Colonic mucosa (tissue), 4 donors: ENCODE measurements at regions not wholly inside any gene's neighbourhood (a gene's known extent, or its start where the extent isn't known, plus 50 kb on each side); places are given as distances from the start of the nearest gene placed in this dataset.

Experiments
- DNase-seq: peaks from one replicate; pipeline ENCODE4 v3.0.0-alpha.2; 2020
- H3K27ac ChIP-seq: fragments of 200-600 bp; one replicate; pipeline ENCODE4 v1.8.0; 2021
- H3K27me3 ChIP-seq: fragments of 200-600 bp; one replicate; pipeline ENCODE4 v1.8.0; 2021
- H3K36me3 ChIP-seq: fragments of 200-600 bp; one replicate; pipeline ENCODE4 v1.8.0; 2021
- H3K4me1 ChIP-seq: fragments of 200-600 bp; one replicate; pipeline ENCODE4 v1.8.0; 2021; ENCODE audit warnings: mild to moderate bottlenecking
- H3K4me3 ChIP-seq: fragments of 200-600 bp; one replicate; pipeline ENCODE4 v1.8.0; 2021
- H3K9ac ChIP-seq, 2 donors: one replicate each; pipeline ENCODE4 v1.7.0; 2013; ENCODE audit warnings: control low read depth in 2 of 2, low read depth in 2 of 2, low read length in 2 of 2
- H3K9me3 ChIP-seq: fragments of 200-600 bp; one replicate; pipeline ENCODE4 v1.8.0; 2021
- CTCF ChIP-seq: fragments of 200-600 bp; IDR thresholded peaks from one replicate; pipeline ENCODE4 v1.8.0; 2022; ENCODE audit warnings: antibody characterized with exemption, mild to moderate bottlenecking
- intact Hi-C: fragments of 100-400 bp; cut with DNase I; formaldehyde crosslinking; loops from one replicate; pipeline ENCODE4 v1.14.1; 2022
- donor health status: healthy.
- donor health status: DM: no; HTN: no; CAD: no.
- donor health status: DM: no; HTN: no; CAD: no.

GRCh38 chr9:76557674-76558225 is 98.8 kb downstream of the GCNT1 start:
- intact Hi-C loops = no loop called here

GRCh38 chr9:76558465-76558864 is 99.5 kb downstream of the GCNT1 start:
- H3K4me3 ChIP-seq = no peak overlapping the region
- intact Hi-C loops = no loop called here
- no peak for DNase-seq
- H3K9ac ChIP-seq = no peak overlapping the region
- TF ChIP-seq CTCF = no peak
- H3K27me3 ChIP-seq = no peaks in the 10 kb centered on the region
- no peak overlapping the region for H3K27ac ChIP-seq
- H3K4me1 ChIP-seq = no peaks in the 10 kb centered on the region
- H3K36me3 ChIP-seq = no peaks in the 10 kb centered on the region
- no peaks in the 10 kb centered on the region for H3K9me3 ChIP-seq

More at GRCh38 chr9:76557674-76558225, 98.8 kb downstream of the GCNT1 start:
- Histone ChIP-seq H3K27ac (no peak overlapping the region), H3K4me3 (no peak overlapping the region), H3K9ac (no peak overlapping the region), H3K27me3 (no peaks in the 10 kb centered on the region), H3K36me3 (no peaks in the 10 kb centered on the region), H3K4me1 (no peaks in the 10 kb centered on the region), H3K9me3 (no peaks in the 10 kb centered on the region)
- no peak for TF ChIP-seq CTCF
- DNase-seq = no peak

- Histone ChIP-seq H3K36me3 (no peaks in the 10 kb centered on the region), H3K27ac (no peak overlapping the region), H3K27me3 (no peaks in the 10 kb centered on the region), H3K4me1 (no peaks in the 10 kb centered on the region), H3K9ac (no peak overlapping the region), H3K9me3 (no peaks in the 10 kb centered on the region), H3K4me3 (no peak overlapping the region)
- no peak for TF ChIP-seq CTCF
- no peak for DNase-seq
- intact Hi-C loops = no loop called here
These were observed 100.3 kb downstream of the GCNT1 start for GRCh38 chr9:76559286-76559685.

GRCh38 chr9:76560481-76560922 is 101.5 kb downstream of the GCNT1 start:
- Histone ChIP-seq H3K27me3 (no peaks in the 10 kb centered on the region), H3K4me1 (no peaks in the 10 kb centered on the region), H3K27ac (peak overlapping the region; percentile 18), H3K4me3 (no peak overlapping the region), H3K9me3 (no peaks in the 10 kb centered on the region), H3K9ac (no peak overlapping the region), H3K36me3 (no peaks in the 10 kb centered on the region)
- intact Hi-C loops = no loop called here
- TF ChIP-seq CTCF = no peak
- DNase-seq = peak; percentile 69

GRCh38 chr9:76561050-76561713 is 102.2 kb downstream of the GCNT1 start:
- intact Hi-C loops = no loop called here
- Histone ChIP-seq H3K36me3 (no peaks in the 10 kb centered on the region), H3K4me1 (no peaks in the 10 kb centered on the region), H3K9me3 (no peaks in the 10 kb centered on the region), H3K4me3 (no peak overlapping the region), H3K27me3 (no peaks in the 10 kb centered on the region), H3K27ac (no peak overlapping the region), H3K9ac (no peak overlapping the region)
- no peak for DNase-seq
- TF ChIP-seq CTCF = no peak
